ENCODE measurements at regions not wholly inside any gene's neighbourhood (a gene's known extent, or its start where the extent isn't known, plus 50 kb on each side); places are given as distances from the start of the nearest gene placed in this dataset.

DNA sequence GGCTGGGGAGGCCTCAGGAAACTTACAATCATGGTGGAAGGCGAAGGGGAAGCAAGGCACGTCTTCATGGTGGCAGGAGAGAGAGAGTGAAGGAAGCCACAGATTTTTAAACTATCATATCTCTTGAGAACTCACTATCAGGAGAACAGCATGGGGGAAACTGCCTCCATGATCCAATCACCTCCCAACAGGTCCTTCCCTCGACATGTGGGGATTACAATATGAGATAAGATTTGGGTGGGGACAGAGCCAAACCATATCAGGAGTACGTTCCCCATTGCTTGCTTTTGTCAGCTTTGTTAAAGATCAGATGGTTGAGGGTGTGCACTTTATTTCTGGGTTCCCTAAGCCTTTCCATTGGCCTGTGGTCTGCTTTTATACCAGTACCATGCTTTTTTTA is 53.7 kb upstream of the E2F8 start:
- no peak for TF ChIP-seq CTCF (IDR thresholded peaks at IDR 0.05)
- TF ChIP-seq POLR2A (IDR thresholded peaks at IDR 0.05) = no peak
